GM18951 (cell line): ENCODE measurements at regions not wholly inside any gene's neighbourhood (a gene's known extent, or its start where the extent isn't known, plus 50 kb on each side); places are given as distances from the start of the nearest gene placed in this dataset.
"Not testable (repeated sequence)": the region's sequence is repeated elsewhere in the genome, so short reads cannot be mapped to it uniquely, and the experiment has no call there.

Experiments
- POLR2A ChIP-seq: IDR thresholded peaks from 4 replicates; pipeline ENCODE4 v1.6.1; 2011; ENCODE audit warnings: mild to moderate bottlenecking; ENCODE audit not compliant: insufficient read length, insufficient read depth; ENCODE audit errors: extremely low read depth
- in situ Hi-C: fragments of 300-500 bp; cut with MboI; formaldehyde crosslinking; loops from one replicate; pipeline ENCODE4 v1.12.0; 2022; ENCODE audit warnings: low sequenced_read_pairs, mixed read lengths, inconsistent platforms; ENCODE audit not compliant: unreplicated experiment

GRCh38 chr2:91477731-91478672 is 2786.5 kb downstream of the RPIA start:
- no peak for TF ChIP-seq POLR2A
- in situ Hi-C loops: no loop called here

GRCh38 chr2:91478851-91479718 is 2787.6 kb downstream of the RPIA start:
- in situ Hi-C loops: not testable (repeated sequence)

- in situ Hi-C loops: not testable (repeated sequence)
Observed at GRCh38 chr2:91485226-91485625, 2793.8 kb downstream of the RPIA start.

- in situ Hi-C loops: not testable (repeated sequence)
Observed at GRCh38 chr2:91497129-91498064, 2805.9 kb downstream of the RPIA start.

GRCh38 chr2:91498065-91498449 is 2806.6 kb downstream of the RPIA start:
- in situ Hi-C loops: not testable (repeated sequence)

GRCh38 chr2:91498513-91499250 is 2807.2 kb downstream of the RPIA start:
- in situ Hi-C loops: not testable (repeated sequence)

- in situ Hi-C loops: not testable (repeated sequence)
Observed at GRCh38 chr2:91499431-91500050, 2808.1 kb downstream of the RPIA start.

GRCh38 chr2:91500246-91500977 is 2808.9 kb downstream of the RPIA start:
- in situ Hi-C loops: not testable (repeated sequence)

GRCh38 chr2:91500978-91501310 is 2809.5 kb downstream of the RPIA start:
- in situ Hi-C loops: not testable (repeated sequence)

- in situ Hi-C loops: not testable (repeated sequence)
Observed at GRCh38 chr2:91501481-91502080, 2810.1 kb downstream of the RPIA start.

GRCh38 chr2:91503572-91503958 is 2812.1 kb downstream of the RPIA start:
- in situ Hi-C loops: not testable (repeated sequence)

GRCh38 chr2:91503959-91504741 is 2812.7 kb downstream of the RPIA start:
- in situ Hi-C loops: not testable (repeated sequence)

- in situ Hi-C loops: not testable (repeated sequence)
Observed at GRCh38 chr2:91508816-91509215, 2817.3 kb downstream of the RPIA start.

GRCh38 chr2:91509276-91509675 is 2817.8 kb downstream of the RPIA start:
- in situ Hi-C loops: not testable (repeated sequence)

- in situ Hi-C loops: not testable (repeated sequence)
Observed at GRCh38 chr2:91511166-91511565, 2819.7 kb downstream of the RPIA start.

- in situ Hi-C loops: not testable (repeated sequence)
Observed at GRCh38 chr2:91515966-91516365, 2824.5 kb downstream of the RPIA start.

GRCh38 chr2:91516669-91517068 is 2825.2 kb downstream of the RPIA start:
- in situ Hi-C loops: not testable (repeated sequence)
